ENCODE measurements at regions not wholly inside any gene's neighbourhood (a gene's known extent, or its start where the extent isn't known, plus 50 kb on each side); places are given as distances from the start of the nearest gene placed in this dataset.
"Not testable (repeated sequence)": the region's sequence is repeated elsewhere in the genome, so short reads cannot be mapped to it uniquely, and the experiment has no call there.

DNA sequence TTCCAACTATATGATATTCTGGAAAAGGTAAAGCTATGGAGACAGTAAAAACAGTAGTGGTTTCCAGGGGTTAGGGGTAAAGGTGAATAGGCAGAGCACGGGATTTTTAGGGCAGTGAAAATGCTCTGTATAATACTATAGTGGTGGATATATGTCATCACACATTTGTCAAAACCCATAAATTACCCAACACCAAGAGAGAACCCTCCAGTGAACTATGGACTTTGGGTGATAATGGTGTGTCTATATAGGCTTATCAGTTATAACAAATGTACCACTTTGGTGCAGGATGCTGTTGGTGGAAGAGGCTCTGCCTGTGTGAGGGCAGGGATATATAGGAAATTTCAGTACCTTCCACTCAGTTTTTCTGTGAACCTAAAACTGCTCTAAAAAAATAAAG lies 149.9 kb downstream of the GPX5 start:
- no peaks in the 10 kb centered on the region for H3K9me3 ChIP-seq (ENCODE audit: low read depth)
- no peaks in the 10 kb centered on the region for H3K36me3 ChIP-seq (replicated peaks; ENCODE audit: insufficient read depth, low read depth)
- H3K4me2 ChIP-seq, result no peak overlapping the region
- H4K20me1 ChIP-seq (ENCODE audit: insufficient read depth, poor library complexity, severe bottlenecking), result no peaks in the 10 kb centered on the region
- no peak overlapping the region for H3K4me3 ChIP-seq
- H3K4me1 ChIP-seq (ENCODE audit: insufficient read depth), result peaks cover 4% of the 10 kb centered on the region
- H2AFZ ChIP-seq, result no peak overlapping the region
- DNase-seq (ENCODE audit: low spot score), result no peak
- TF ChIP-seq, protein P1, sequence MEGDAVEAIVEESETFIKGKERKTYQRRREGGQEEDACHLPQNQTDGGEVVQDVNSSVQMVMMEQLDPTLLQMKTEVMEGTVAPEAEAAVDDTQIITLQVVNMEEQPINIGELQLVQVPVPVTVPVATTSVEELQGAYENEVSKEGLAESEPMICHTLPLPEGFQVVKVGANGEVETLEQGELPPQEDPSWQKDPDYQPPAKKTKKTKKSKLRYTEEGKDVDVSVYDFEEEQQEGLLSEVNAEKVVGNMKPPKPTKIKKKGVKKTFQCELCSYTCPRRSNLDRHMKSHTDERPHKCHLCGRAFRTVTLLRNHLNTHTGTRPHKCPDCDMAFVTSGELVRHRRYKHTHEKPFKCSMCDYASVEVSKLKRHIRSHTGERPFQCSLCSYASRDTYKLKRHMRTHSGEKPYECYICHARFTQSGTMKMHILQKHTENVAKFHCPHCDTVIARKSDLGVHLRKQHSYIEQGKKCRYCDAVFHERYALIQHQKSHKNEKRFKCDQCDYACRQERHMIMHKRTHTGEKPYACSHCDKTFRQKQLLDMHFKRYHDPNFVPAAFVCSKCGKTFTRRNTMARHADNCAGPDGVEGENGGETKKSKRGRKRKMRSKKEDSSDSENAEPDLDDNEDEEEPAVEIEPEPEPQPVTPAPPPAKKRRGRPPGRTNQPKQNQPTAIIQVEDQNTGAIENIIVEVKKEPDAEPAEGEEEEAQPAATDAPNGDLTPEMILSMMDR (IDR thresholded peaks at IDR 0.05; ENCODE audit: poor library complexity), result no peak
- TF ChIP-seq EZH2phosphoT487 (IDR thresholded peaks at IDR 0.05; ENCODE audit: low read depth, severe bottlenecking, unreplicated experiment) (no peak), EZH2 (IDR thresholded peaks at IDR 0.05; ENCODE audit: borderline replicate concordance) (no peak)
- no peaks in the 10 kb centered on the region for H3K79me2 ChIP-seq
- WGBS (ENCODE audit: low lambda C conversion rate, missing lambda C conversion rate), result 95% methylated on average over 1 of the region's 1 CpG
- H3K27me3 ChIP-seq, result peaks cover 8% of the 10 kb centered on the region
- no peak overlapping the region for H3K27ac ChIP-seq
- no peaks in the 10 kb centered on the region for H3K9me2 ChIP-seq (replicated peaks; ENCODE audit: insufficient read depth)

DNA sequence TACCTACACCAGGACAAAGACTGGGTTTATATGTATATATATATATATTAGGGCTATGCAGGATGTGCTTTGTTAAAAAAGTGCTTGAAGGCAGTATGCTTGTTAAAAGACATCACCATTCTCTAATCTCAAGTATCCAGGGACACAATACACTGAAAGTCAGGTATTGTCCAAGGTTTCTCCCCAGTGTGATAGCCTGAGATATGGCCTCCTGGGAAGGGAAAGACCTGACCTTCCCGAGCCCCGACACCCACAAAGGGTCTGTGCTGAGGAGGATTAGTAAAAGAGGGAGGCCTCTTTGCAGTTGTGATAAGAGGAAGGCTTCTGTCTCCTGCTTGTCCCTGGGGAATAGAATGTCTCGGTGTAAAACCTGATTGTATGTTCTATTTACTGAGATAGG lies 156.9 kb downstream of the GPX5 start:
- Histone ChIP-seq H3K4me2 (peak overlapping the region; percentile 68), H4K20me1 (ENCODE audit: insufficient read depth, poor library complexity, severe bottlenecking) (no peaks in the 10 kb centered on the region), H3K36me3 (replicated peaks; ENCODE audit: insufficient read depth, low read depth) (no peaks in the 10 kb centered on the region), H3K9me3 (ENCODE audit: low read depth) (no peaks in the 10 kb centered on the region), H3K4me3 (no peak overlapping the region), H3K27ac (peak overlapping the region; percentile 68), H2AFZ (no peak overlapping the region), H3K9me2 (replicated peaks; ENCODE audit: insufficient read depth) (no peaks in the 10 kb centered on the region), H3K79me2 (no peaks in the 10 kb centered on the region), H3K4me1 (ENCODE audit: insufficient read depth) (peaks cover 5% of the 10 kb centered on the region), H3K27me3 (no peaks in the 10 kb centered on the region)
- no peak for TF ChIP-seq EZH2phosphoT487 (IDR thresholded peaks at IDR 0.05; ENCODE audit: low read depth, severe bottlenecking, unreplicated experiment)
- 23% methylated on average over 3 of the region's 3 CpGs for WGBS (ENCODE audit: low lambda C conversion rate, missing lambda C conversion rate)
- no peak for DNase-seq (ENCODE audit: low spot score)

DNA sequence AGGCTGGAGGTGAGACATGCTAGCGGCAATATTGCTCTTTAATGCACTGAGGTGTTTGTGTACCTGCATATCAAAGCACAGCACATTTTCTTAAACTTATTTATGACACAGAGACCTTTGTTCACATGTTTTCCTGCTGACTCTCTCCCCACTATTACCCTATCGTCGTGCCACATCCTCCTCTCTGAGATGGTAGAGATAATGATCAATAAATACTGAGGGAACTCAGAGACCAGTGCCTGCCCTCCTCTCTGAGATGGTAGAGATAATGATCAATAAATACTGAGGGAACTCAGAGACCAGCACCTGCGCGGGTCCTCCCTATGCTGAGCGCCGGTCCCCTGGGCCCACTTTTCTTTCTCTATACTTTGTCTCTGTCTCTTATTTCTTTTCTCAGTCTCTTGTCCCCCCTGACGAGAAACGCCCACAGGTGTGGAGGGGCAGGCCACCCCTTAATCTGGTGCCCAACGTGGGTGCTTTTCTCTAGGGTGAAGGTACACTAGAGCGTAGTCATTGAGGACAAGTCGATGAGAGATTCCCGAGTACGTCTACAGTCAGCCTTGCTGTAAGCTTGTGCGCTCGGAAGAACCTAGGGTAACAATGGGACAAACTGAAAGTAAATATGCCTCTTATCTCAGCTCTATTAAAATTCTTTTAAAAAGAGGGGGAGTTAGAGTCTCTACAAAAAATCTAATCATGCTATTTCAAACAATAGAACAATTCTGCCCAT lies 157.4 kb downstream of the GPX5 start:
- not testable (repeated sequence) for H3K9me2 ChIP-seq (replicated peaks; ENCODE audit: insufficient read depth); H3K36me3 ChIP-seq (replicated peaks; ENCODE audit: insufficient read depth, low read depth); H3K4me1 ChIP-seq (ENCODE audit: insufficient read depth); H4K20me1 ChIP-seq (ENCODE audit: insufficient read depth, poor library complexity, severe bottlenecking); H3K9me3 ChIP-seq (ENCODE audit: low read depth); DNase-seq (ENCODE audit: low spot score); H3K4me3 ChIP-seq; H3K79me2 ChIP-seq; H3K27me3 ChIP-seq
- Histone ChIP-seq H2AFZ (peak overlapping the region; percentile 2), H3K4me2 (peak overlapping the region; percentile 68), H3K27ac (peak overlapping the region; percentile 68)
- 31% methylated on average over 16 of the region's 16 CpGs for WGBS (ENCODE audit: low lambda C conversion rate, missing lambda C conversion rate)

DNA sequence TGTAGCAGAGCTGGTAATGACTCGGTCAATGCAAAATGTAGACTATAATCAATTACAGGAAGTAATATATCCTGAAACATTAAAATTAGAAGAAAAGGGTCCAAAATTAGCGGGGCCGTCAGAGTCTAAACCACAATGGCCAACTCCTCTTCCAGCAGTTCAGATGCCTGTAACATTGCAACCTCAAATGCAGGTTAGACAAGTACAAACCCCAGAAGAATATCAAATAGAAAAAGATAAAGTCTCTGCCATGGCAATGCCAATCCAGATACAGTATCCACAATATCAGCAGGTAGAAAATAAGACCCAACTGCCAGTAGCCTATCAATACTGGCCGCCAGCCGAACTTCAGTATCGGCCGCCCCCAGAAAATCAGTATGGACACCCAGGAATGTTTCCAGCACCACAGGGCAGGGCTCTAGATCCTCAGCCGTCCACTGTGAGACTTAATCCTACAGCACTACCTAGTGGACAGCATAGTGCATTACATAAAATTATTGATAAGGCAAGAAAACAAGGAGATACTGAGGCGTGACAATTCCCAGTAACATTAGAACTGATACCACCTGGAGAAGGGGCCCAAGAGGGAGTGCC lies 158.4 kb downstream of the GPX5 start:
- H3K4me1 ChIP-seq (ENCODE audit: insufficient read depth), result peaks cover 5% of the 10 kb centered on the region
- no peaks in the 10 kb centered on the region for H3K79me2 ChIP-seq
- 53% methylated on average over 9 of the region's 9 CpGs for WGBS (ENCODE audit: low lambda C conversion rate, missing lambda C conversion rate)
- no peaks in the 10 kb centered on the region for H3K27me3 ChIP-seq
- TF ChIP-seq, protein P1 (IDR thresholded peaks at IDR 0.05; ENCODE audit: poor library complexity), result peak; percentile 71
- TF ChIP-seq EZH2phosphoT487 (IDR thresholded peaks at IDR 0.05; ENCODE audit: low read depth, severe bottlenecking, unreplicated experiment) (no peak), EZH2 (IDR thresholded peaks at IDR 0.05; ENCODE audit: borderline replicate concordance) (no peak)
- H4K20me1 ChIP-seq (ENCODE audit: insufficient read depth, poor library complexity, severe bottlenecking), result no peaks in the 10 kb centered on the region
- H3K27ac ChIP-seq, result no peak overlapping the region
- H3K4me2 ChIP-seq, result peak overlapping the region; percentile 68
- H3K36me3 ChIP-seq (replicated peaks; ENCODE audit: insufficient read depth, low read depth), result no peaks in the 10 kb centered on the region
- H3K4me3 ChIP-seq, result no peak overlapping the region
- H3K9me3 ChIP-seq (ENCODE audit: low read depth), result no peaks in the 10 kb centered on the region
- H3K9me2 ChIP-seq (replicated peaks; ENCODE audit: insufficient read depth), result no peaks in the 10 kb centered on the region
- peak; percentile 73 for DNase-seq (ENCODE audit: low spot score)
- H2AFZ ChIP-seq, result no peak overlapping the region

DNA sequence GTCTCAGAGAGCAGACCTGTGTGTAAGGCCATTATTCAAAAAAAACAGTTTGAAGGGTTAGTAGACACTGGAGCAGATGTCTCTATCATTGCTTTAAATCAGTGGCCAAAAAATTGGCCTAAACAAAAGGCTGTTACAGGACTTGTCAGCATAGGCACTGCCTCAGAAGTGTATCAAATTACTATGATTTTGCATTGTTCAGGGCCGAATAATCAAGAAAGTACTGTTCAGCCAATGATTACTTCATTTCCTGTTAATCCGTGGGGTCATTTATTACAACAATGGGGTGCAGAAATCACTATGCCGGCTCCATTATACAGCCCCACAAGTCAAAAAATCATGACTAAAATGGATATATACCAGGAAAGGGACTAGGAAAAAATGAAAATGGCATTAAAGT lies 160.3 kb downstream of the GPX5 start:
- not testable (repeated sequence) for H3K9me3 ChIP-seq (ENCODE audit: low read depth); H3K36me3 ChIP-seq (replicated peaks; ENCODE audit: insufficient read depth, low read depth); H2AFZ ChIP-seq; H3K79me2 ChIP-seq; H3K27ac ChIP-seq; H4K20me1 ChIP-seq (ENCODE audit: insufficient read depth, poor library complexity, severe bottlenecking); H3K4me1 ChIP-seq (ENCODE audit: insufficient read depth); H3K4me2 ChIP-seq; H3K4me3 ChIP-seq; DNase-seq (ENCODE audit: low spot score); H3K27me3 ChIP-seq; H3K9me2 ChIP-seq (replicated peaks; ENCODE audit: insufficient read depth)
- WGBS (ENCODE audit: low lambda C conversion rate, missing lambda C conversion rate), result 60% methylated on average over 3 of the region's 3 CpGs

Measured in hepatocyte (in vitro differentiated cells).